Activated CD4-positive, alpha-beta T cell treated with anti-CD3 and anti-CD28 coated beads, Interleukin-2, amount 50 U/mL, for 48 hours (primary cell): ENCODE measurements at regions not wholly inside any gene's neighbourhood (a gene's known extent, or its start where the extent isn't known, plus 50 kb on each side); places are given as distances from the start of the nearest gene placed in this dataset.
"Not testable (repeated sequence)": the region's sequence is repeated elsewhere in the genome, so short reads cannot be mapped to it uniquely, and the experiment has no call there.

Experiments
- DNase-seq, 2 experiments: peaks; one replicate each; pipeline ENCODE4 v3.0.0-alpha.2; 2020

GRCh38 chr7:149561072-149561471, 63.5 kb upstream of the ZNF746 start:
- DNase-seq: no peak

- no peak for DNase-seq
Observed at GRCh38 chr7:149559711-149560110, 62.1 kb upstream of the ZNF746 start.

DNA sequence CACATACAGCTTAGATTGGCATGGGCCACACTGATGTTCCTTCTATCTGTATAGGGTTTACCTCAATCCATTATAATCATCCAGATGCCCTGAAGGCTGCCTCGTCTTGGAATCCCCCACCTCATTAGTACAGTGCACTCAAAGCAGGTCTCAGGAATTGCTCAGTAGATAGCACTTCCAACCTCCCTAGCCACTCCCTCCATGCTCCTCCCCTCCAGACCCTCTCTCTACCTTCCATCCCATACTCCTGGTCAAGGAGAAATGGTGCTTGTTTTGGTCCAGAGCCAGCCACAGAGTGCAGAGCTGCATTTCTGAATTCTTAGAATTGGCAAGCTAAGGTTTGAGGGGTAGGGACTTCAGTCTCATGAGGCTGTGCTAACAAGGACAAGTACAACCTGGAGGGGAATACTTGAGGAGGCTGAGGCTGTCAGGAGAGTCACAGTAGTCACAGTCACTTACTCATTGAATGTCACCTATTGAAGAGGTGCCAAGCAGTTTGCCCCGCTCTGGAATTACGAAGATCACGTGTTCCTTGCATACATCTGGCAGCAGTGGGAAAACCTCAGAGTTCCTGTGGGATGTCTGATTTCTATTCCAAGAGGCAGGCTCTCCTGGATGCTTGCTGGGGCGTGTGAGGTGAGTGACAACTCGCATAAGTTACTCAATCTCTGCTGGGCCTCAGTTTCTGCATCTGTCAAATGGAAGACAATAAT, 60.7 kb upstream of the ZNF746 start:
- no peak for DNase-seq

- DNase-seq: not testable (repeated sequence)
Observed at GRCh38 chr7:149556525-149556924, 58.9 kb upstream of the ZNF746 start.

- not testable (repeated sequence) for DNase-seq
Observed at GRCh38 chr7:149554821-149555220, 57.2 kb upstream of the ZNF746 start.

- not testable (repeated sequence) for DNase-seq
Observed at GRCh38 chr7:149553991-149554390, 56.4 kb upstream of the ZNF746 start.

- no peak for DNase-seq
Observed at GRCh38 chr7:149552799-149553198, 55.2 kb upstream of the ZNF746 start.
